HG03432 (cell line): ENCODE measurements at regions not wholly inside any gene's neighbourhood (a gene's known extent, or its start where the extent isn't known, plus 50 kb on each side); places are given as distances from the start of the nearest gene placed in this dataset.
"Not testable (repeated sequence)": the region's sequence is repeated elsewhere in the genome, so short reads cannot be mapped to it uniquely, and the experiment has no call there.

ENCODE experiments used
- ATAC-seq: cut with Tn5 transposase; IDR thresholded peaks from one replicate; pipeline ENCODE4 v1.9.1; 2021; ENCODE audit warnings: mild to moderate bottlenecking, moderate library complexity; ENCODE audit not compliant: unreplicated experiment

DNA sequence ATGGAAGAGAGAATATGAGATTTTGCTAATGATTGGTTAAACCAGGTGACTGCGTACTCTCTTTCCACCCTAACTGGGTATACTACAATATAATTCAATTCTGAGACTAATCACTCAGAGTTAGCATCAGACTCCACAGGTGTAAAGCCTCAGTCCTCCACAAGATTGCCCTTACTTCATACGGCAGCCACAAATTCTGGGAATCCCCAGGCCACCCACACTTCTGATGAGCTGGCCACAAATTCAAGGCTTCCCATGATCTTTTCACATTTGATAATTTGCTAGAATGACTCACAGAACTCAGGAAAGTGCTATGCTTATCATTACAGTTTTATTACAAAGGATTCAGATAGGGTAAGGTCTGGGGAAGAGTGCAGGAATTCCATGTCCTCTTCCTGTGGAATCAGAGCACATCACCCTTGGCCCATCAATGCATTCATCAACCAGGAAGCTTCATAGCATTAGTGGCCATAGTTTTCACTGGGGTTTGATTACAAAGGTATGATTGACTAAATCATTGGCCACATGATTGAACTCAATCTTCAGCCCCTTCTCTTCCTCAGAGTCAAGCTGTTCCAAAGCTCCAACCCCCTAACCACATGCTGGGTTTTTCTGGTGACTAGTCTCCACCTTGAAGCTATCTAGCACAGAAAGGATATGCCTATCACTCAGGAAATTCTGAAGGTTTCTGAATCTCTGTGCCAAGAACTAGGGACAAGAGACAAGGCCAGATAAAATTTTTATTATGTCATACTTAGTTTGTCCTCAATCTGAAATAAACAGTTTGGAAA is 131.7 kb downstream of the HHIPL2 start:
- no peak for ATAC-seq

GRCh38 chr1:222415441-222415840 is 132.5 kb downstream of the HHIPL2 start:
- ATAC-seq = no peak

DNA sequence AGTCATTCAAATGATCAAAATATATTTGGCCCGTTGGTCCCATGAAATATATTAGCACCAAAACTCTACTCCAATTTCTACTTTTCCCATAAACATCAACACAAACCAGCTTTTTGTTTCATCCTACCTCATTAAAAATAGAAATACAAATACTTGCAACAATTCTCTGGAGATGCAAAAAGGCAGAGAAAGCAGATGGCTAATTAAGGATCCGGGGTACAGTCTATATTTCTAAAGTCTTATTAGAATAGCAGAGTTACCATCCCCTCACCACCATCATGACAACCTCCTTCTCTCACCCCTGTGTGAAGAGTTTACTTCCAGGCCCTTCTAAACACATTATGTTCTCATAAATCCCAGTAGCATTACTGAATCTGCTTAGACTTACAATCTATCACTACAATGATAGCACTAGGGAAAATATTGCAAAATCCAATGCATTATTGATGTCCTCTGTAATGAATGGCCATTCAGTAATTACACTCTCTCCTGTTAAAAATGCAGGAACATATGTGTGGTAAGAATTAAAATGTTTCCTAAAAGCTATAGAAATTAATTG is 133.8 kb downstream of the HHIPL2 start:
- ATAC-seq = no peak

DNA sequence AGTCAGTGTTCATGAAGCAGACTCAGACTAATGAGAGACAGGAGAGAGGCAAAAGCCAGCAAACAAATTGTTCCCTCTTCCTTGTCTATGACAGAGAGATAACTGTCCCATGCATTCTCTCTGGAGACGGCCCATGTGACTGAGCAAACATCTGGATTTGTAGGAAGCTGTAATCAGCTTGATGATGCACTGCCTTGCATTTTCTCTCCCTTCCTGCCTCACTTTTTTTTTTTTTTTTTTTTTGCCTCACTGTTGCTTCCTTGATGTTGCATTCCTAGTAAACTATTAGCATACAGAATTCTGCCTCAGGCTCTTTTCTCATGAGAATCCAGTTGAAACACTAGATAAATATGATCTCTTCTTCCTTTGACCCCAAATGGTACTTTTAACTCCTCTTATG is 134.5 kb downstream of the HHIPL2 start:
- no peak for ATAC-seq

GRCh38 chr1:222404710-222405109 is 143.2 kb downstream of the HHIPL2 start:
- ATAC-seq = peak; percentile 93

GRCh38 chr1:222399197-222399596 is 148.7 kb downstream of the HHIPL2 start:
- no peak for ATAC-seq

- ATAC-seq = no peak
These were observed 153.7 kb downstream of the HHIPL2 start for GRCh38 chr1:222394224-222394623.

GRCh38 chr1:222392556-222392955 is 155.3 kb downstream of the HHIPL2 start:
- no peak for ATAC-seq

DNA sequence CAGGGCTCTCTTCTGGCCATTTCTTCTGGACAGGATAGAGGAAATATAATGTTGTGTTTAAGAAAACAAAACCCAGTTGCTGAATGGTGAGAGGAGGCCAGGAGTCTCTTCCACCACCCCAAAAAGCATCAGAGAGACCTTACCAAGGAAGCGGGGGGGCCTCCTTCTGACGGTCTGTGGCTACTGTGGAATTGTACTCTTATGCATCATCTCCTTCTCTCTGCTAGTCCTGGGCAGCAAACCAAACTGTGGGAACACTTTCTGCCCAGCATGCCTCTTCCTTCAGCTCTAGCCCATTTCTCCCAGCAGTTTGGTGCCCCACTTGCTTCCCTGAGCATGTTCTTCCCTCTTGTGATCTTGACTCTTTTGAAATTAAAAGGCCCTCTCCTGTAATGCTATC is 157.7 kb downstream of the HHIPL2 start:
- ATAC-seq = no peak

GRCh38 chr1:222387007-222387814 is 160.7 kb downstream of the HHIPL2 start:
- ATAC-seq = no peak

GRCh38 chr1:222385955-222386354 is 161.9 kb downstream of the HHIPL2 start:
- ATAC-seq = no peak

GRCh38 chr1:222385262-222385661 is 162.6 kb downstream of the HHIPL2 start:
- ATAC-seq = no peak

DNA sequence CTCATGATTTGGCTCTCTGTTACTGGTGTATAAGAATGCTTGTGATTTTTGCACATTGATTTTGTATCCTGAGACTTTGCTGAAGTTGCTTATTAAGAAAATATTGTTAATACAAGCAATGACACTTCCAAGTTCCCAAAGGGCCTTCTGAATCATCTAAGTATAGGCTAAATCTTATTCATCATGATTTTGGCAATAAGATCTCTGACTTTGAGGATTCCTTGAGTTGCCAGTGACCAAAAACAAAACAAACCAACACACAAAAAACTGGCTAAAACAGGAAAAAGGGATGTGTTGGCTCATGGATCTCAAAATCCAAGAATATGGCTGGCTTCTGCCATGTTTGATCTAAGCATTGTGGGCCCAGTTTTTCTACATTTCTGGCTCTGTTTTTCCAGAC is 163.4 kb downstream of the HHIPL2 start:
- ATAC-seq = no peak

GRCh38 chr1:222382171-222382570 is 165.7 kb downstream of the HHIPL2 start:
- ATAC-seq = no peak

DNA sequence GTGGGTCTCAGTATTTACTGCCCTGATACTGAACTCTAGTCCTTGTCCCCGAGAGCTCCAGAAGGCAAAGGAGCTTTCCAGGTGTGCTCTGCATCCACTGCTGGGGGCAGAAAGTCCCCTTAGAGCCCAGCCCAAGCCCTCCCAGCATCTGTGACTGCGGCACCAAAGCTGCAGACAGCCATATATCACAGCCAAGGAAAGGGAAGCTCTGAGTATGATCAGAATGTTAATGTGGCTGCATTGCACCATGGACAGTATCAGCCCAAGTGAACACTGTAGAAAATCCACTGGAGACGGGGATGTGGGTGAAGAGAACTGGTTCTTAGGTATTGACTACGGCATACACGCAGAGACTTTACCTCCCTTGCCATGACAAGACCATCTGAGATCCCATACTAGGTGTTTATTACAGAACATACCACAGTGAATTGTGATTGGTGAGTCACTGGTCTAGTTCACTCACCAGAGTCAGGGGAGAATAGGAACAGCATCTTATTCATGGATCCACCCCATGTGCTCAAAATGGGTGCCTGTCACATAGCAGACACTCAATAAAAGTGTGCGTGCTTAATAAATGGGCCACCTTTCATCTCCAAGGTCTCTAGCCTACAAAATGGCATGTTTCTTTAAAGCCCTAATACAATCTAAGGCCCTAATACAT is 170.3 kb downstream of the HHIPL2 start:
- ATAC-seq = no peak

GRCh38 chr1:222376791-222377190 is 171.1 kb downstream of the HHIPL2 start:
- not testable (repeated sequence) for ATAC-seq

GRCh38 chr1:222375701-222376100 is 172.2 kb downstream of the HHIPL2 start:
- ATAC-seq = no peak

DNA sequence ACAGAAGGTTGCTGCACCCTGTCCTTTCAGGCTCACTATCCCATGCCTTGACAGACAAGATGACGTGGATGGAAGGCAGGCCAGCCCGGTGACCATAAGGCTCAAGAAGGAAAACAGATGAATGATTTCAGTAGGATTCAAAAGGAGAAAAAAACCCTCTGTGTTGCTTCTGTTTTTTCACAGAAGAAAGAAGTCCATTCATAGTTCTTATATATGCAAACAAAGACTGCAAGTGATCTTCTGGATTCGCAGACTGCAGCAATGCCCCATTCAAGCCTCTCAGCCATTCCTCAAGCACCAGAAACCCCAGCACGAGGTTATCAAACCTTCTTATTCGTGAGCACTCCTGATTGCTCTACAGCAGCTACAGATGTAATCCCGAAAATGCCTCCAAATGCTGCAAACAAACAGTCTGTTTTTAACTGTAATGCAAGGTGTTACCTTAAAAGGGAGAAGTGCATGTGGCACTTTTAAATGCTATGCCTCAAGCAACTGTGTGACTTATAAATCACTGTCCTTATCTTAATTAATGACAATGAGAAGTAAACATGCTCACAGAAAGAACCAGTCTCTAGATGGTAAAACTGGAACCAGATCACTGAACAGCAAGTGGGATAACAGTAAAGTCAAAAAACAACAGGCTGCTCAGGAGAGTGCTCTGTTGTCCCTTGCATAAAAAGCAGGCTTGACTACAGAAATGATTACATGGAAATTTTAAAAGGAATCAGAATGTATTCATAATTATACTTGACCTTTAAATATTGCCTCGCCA is 173.9 kb downstream of the HHIPL2 start:
- no peak for ATAC-seq

DNA sequence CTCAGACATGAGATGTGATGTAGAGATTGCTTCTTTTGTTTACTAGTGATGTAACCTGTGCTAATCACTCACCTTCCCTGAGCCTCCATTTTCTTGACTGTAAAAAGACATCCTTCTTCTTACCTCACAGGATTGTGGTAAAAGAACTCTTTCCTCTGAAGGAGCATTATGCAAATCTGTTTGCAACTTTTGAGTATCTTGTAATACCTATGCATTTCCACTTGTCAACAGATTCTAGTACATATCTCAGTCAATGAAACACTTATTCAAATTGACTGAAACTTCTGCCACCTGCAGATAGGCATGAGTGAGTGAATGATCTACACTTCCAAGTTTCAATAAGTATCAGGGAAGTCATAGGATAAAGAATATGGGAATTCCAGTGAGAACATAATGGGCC is 174.7 kb downstream of the HHIPL2 start:
- peak; percentile 67 for ATAC-seq

DNA sequence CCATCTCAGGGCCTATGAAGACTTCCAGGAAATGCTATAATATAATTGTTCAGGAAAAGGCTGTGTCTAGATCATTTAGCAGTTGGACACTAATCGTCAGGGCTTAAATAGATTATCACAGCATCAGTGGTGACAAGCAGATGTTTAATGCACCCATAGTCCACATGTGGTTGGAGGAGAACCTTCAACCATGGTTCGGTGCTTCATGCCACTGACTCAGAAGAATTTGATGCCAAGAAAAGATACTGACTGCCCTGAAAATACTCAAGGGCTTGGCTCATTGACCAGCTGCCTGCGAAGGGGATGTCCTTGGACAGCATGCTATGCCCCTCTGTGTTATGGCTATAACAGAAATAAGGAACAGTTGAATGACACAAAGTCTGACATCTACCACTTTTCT is 175.7 kb downstream of the HHIPL2 start:
- no peak for ATAC-seq
